Left ventricle myocardium superior (tissue), 1 donor: ENCODE measurements at regions not wholly inside any gene's neighbourhood (a gene's known extent, or its start where the extent isn't known, plus 50 kb on each side); places are given as distances from the start of the nearest gene placed in this dataset.
"Not testable (repeated sequence)": the region's sequence is repeated elsewhere in the genome, so short reads cannot be mapped to it uniquely, and the experiment has no call there.

ENCODE experiments used
- ATAC-seq: fragments of 200-7000 bp; cut with Tn5 transposase; one replicate; pipeline ENCODE4 v1.9.1; 2020; ENCODE audit warnings: mild to moderate bottlenecking, moderate library complexity
- DNase-seq: peaks from one replicate; pipeline ENCODE4 v3.0.0-alpha.2; 2020
- intact Hi-C: fragments of 100-400 bp; cut with micrococcal nuclease; formaldehyde crosslinking; loops from one replicate; pipeline ENCODE4 v1.11.0; 2022
- donor health status: DM: no; HTN: yes; CAD: no; lungs with severe emphysema.

DNA sequence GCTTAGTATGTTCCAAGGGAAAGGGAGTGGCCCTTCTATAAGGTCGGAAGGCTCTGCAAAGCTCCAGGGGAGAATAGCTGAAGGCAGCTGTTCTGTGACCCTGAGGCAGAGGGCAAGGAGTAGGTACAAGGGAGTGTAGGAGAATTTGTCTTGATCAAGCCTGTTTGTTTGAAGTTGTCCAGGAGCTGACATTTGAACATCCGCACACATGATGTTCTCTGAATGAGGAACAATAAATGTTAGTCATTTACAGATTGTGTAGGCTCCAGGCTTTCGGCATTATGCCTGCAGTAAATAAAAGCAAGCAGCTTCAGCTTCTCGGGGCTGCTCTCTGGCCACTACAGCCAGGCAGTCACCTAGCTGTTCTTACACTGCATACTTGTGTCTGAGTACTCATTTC is 52.7 kb downstream of the CTAGE6 start:
- intact Hi-C loops, DNase-seq, ATAC-seq: not testable (repeated sequence)

DNA sequence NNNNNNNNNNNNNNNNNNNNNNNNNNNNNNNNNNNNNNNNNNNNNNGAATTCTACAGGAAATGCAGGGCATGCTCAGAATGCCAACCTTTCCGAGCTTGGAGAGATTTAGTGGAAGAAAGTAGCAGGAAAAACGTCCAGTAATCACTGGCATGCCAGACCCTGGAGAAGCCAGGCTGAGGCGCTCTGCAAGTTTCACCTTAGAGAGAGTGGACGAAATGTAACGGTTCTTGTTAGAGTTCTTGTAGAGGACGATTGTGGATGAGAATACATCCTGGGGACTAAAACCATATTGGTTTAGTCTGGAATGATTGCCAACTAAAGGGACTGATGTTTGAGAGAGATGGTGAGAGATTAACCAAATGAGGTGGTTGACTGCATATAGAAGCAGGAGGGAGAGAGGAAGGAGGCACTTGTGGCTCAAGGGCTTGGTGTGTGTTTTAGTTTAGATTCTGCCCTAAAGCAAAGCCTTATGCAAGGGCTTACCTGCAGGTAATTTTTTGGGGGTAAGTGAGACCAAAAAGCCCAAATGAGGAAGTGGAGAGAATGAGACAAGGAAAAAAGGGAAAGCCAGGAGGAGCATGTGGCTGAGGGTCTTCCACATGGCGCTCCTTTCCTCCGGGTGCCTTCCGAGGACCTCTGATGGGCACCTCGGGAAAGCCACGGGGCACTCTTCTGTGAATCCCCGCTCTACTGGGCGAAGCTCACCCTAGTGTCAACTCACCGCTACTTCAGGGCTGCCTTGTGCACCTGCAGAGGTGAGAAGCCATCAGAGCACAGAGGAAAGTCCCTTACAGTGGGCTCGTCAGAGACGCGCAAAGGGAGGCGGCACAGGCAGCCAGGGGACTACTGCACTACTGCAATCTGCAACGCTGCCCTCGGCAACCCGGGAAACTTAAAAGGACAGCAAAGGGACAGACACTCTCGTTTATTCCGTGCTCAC is 56.5 kb downstream of the CTAGE6 start:
- intact Hi-C loops, DNase-seq: not testable (repeated sequence)
- peak; percentile 30 for ATAC-seq
